ENCODE measurements at regions not wholly inside any gene's neighbourhood (a gene's known extent, or its start where the extent isn't known, plus 50 kb on each side); places are given as distances from the start of the nearest gene placed in this dataset.

GRCh38 chr3:74091204-74091603 is 466.5 kb upstream of the PDZRN3 start:
- no peak for TF ChIP-seq CTCF (conservative IDR thresholded peaks at IDR 0.05)
- no peak for TF ChIP-seq ZFX (IDR thresholded peaks at IDR 0.05)
- H3K27ac ChIP-seq, result no peak overlapping the region

DNA sequence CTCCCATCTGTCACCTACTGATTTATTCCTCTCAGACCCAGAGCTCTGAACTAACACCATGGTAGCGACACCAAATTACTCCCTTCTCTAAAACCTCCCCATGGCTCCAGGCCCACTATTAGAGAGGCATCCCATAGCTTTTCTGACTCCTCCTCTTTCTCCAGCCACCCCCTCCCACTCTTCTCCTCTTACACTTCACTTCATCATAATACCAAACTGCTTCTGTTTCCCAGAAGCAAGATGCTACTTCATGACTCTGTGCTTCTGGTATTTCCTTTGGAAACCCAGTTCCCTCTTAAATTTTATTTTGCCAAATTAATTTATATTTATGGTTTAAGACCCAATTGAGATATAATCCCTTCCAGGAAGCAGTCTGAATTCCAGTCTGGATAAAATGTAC is 465.1 kb upstream of the PDZRN3 start:
- TF ChIP-seq ZFX (IDR thresholded peaks at IDR 0.05) (no peak), CTCF (conservative IDR thresholded peaks at IDR 0.05) (no peak)
- H3K27ac ChIP-seq, result no peak overlapping the region

- H3K27ac ChIP-seq, result no peak overlapping the region
- no peak for TF ChIP-seq CTCF (conservative IDR thresholded peaks at IDR 0.05)
- no peak for TF ChIP-seq ZFX (IDR thresholded peaks at IDR 0.05)
Observed at GRCh38 chr3:74080056-74080461, 455.3 kb upstream of the PDZRN3 start.

DNA sequence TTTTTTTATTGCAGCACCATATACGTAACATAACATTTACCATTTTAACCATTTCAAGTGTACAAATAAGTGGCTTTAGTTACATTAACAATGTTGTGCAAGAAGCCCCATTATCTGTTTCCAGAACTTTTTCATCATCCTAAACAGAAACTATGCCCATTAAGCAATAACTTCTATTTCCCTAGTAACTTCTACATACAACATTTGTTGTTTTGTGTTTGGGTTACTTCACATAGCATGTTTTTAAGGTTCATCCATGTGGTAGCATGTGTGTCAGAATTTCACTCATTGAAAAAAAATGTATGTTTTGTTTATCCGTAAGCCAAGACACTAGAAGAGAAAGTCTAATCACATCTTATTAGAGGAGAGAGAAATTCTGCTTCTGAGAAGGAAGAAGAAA is 450.5 kb upstream of the PDZRN3 start:
- TF ChIP-seq CTCF (conservative IDR thresholded peaks at IDR 0.05) (no peak), ZFX (IDR thresholded peaks at IDR 0.05) (no peak)
- H3K27ac ChIP-seq, result no peak overlapping the region

DNA sequence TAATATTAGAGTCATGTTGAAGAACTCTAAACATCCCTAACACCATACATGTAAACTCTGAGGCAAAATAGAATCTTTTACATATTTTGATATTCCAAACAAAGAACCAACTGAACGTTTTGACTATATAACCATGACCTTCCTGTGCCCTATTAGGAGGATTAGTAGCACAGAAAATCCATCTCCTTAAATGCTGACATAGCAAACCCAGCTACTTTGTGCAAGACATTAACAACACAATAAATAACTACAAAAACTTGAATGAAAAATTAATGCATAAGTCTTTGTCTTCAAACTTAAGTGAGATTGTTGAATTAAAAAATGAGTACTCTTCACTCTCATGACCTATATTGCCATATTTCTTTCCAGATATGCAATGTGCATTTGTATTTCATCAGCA is 450.0 kb upstream of the PDZRN3 start:
- TF ChIP-seq CTCF (conservative IDR thresholded peaks at IDR 0.05) (no peak), ZFX (IDR thresholded peaks at IDR 0.05) (no peak)
- H3K27ac ChIP-seq, result no peak overlapping the region

GRCh38 chr3:74067296-74067695 is 442.6 kb upstream of the PDZRN3 start:
- H3K27ac ChIP-seq, result no peak overlapping the region
- TF ChIP-seq CTCF (conservative IDR thresholded peaks at IDR 0.05), result peak; percentile 54
- no peak for TF ChIP-seq ZFX (IDR thresholded peaks at IDR 0.05)

- TF ChIP-seq CTCF (conservative IDR thresholded peaks at IDR 0.05) (no peak), ZFX (IDR thresholded peaks at IDR 0.05) (no peak)
- H3K27ac ChIP-seq, result no peak overlapping the region
Observed at GRCh38 chr3:74066456-74066855, 441.7 kb upstream of the PDZRN3 start.

Data from C4-2B (cell line).